C4-2B (cell line): ENCODE measurements at regions not wholly inside any gene's neighbourhood (a gene's known extent, or its start where the extent isn't known, plus 50 kb on each side); places are given as distances from the start of the nearest gene placed in this dataset.
A peak's percentile ranks its signal among the peaks of the same experiment; 100 is the strongest.
"Not testable (repeated sequence)": the region's sequence is repeated elsewhere in the genome, so short reads cannot be mapped to it uniquely, and the experiment has no call there.

ENCODE experiments used
- H3K27ac ChIP-seq: fragments of 450-650 bp; 2 replicates; pipeline ENCODE4 v1.5.1; 2017
- ZFX ChIP-seq: fragments of 450-650 bp; IDR thresholded peaks from 2 replicates; pipeline ENCODE4 v1.6.1; 2017
- TF ChIP-seq, protein P1 (sequence below): fragments of 450-650 bp; conservative IDR thresholded peaks from 2 replicates; pipeline ENCODE4 v1.5.1; 2017; ENCODE audit warnings: mild to moderate bottlenecking

DNA sequence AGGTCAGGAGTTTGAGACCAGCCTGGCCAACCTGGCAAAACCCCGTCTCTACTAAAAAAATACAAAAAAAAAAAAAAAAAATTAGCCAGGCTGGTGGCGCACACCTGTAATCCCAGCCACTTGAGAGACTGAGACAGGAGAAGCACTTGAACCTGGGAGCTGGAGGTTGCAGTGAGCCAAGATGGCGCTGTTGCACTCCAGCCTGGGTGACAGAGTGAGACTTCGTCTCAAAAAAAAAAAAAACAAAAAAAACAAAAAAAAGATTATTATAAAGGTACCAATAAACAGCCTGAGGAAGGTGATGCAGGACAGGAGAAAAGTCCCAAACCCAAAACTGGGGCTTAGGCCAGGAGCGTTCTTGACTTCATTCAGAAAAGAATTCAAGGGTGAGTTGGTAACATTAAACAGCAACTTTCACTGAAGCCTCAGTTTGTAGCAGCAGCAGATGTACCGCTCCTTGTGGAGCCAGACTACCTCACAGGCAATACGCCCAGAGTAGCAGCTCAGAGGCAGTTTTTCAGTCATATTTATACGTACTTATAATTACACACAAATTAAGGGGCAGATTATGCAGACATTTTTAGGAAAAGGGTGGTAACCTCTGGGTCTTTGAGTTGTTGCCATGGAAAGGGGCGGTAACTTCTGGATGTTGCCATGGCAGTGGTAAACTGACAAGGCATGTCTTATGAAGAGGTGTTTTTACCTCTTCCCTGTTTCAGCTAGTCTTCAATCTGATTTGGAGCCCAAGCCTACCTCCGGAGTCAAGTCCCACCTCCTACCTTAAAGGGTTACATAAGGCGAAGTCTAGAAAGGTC lies 1596.6 kb upstream of the CELF4 start:
- TF ChIP-seq, protein P1, sequence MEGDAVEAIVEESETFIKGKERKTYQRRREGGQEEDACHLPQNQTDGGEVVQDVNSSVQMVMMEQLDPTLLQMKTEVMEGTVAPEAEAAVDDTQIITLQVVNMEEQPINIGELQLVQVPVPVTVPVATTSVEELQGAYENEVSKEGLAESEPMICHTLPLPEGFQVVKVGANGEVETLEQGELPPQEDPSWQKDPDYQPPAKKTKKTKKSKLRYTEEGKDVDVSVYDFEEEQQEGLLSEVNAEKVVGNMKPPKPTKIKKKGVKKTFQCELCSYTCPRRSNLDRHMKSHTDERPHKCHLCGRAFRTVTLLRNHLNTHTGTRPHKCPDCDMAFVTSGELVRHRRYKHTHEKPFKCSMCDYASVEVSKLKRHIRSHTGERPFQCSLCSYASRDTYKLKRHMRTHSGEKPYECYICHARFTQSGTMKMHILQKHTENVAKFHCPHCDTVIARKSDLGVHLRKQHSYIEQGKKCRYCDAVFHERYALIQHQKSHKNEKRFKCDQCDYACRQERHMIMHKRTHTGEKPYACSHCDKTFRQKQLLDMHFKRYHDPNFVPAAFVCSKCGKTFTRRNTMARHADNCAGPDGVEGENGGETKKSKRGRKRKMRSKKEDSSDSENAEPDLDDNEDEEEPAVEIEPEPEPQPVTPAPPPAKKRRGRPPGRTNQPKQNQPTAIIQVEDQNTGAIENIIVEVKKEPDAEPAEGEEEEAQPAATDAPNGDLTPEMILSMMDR, result peak; percentile 25
- TF ChIP-seq ZFX, result no peak
- H3K27ac ChIP-seq, result no peak overlapping the region

DNA sequence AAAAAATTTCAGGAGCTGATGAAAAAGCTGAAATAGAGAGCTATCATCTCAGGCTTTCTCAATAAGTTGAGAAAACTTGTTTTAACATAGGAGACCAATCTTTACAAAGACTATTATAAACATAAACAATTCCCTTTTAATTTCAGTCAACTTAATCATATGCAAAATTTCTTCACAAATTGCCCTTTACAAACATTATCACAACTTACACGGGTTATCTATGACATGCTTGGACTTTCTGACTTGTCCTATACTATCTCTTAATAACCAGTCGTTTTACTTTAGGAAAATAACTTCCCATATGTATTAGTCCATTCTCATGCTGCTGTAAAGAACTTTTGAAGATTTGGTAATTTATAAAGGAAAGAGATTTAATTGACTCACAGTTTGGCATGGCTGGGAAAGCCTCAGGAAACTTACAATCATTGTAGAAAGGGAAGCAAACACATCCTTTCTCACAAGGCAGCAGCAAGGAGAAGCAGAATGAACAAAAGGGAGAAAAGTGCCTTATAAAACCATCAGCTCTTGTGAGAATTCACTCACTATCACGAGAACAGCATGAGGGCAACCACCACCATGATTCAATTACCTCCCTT lies 1583.7 kb upstream of the CELF4 start:
- TF ChIP-seq, protein P1, result no peak
- TF ChIP-seq ZFX, result no peak
- H3K27ac ChIP-seq, result no peak overlapping the region

DNA sequence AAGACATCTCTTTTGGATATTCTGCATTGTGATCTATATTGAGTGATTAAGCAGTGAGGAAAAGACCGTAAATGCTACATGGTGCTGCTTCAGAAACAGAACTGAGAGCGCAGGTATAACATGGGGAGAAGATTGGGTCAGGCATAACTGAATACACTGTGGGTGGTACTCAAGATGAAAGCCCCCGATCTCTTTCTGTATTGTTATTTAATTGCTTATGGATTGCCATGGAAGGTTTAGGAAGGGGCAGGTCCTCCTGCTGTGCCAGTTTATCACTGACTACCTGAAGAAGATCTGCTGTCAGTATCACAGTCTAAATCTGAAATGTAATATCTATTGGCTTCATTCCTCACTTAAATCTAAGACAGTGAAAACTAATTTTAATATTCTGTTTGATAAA lies 1568.7 kb upstream of the CELF4 start:
- no peak overlapping the region for H3K27ac ChIP-seq
- TF ChIP-seq, protein P1, result no peak
- TF ChIP-seq ZFX, result no peak

DNA sequence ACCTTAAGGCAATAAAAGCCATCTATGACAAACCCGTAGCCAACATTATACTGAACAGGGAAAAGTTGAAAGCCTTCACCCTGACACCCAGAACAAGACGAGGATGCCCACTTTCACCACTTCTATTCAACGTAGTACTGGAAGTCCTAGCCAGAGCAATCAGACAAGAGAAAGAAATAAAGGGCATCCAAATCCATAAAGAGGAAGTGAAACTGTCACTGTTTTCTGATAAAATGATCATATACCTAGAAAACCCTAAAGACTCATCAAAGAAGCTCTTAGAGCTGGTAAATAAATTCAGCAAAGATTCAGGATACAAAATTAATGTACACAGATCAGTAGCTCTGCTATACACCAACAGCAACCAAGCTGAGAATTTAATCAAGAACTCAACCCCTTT lies 1561.9 kb upstream of the CELF4 start:
- H3K27ac ChIP-seq, result not testable (repeated sequence)

DNA sequence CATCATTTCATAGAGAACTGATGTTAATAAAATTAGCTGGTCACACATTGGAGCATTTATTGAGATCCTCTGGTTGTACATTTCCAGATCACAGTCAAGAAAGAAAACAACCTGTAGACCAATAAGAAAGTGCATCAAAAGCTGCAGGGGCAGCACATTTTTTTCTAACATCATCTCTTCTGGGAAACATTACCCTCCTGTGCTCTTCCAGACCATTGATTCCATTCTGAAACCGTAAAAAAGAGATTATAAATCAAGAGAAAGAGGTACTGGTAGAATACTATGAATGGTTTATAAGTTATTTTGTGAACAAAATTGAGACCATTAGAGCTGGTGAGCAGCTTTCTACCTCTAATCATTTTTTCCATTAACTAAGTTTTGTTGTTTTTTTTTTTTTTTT lies 1548.2 kb upstream of the CELF4 start:
- H3K27ac ChIP-seq, result no peak overlapping the region
- TF ChIP-seq ZFX, result no peak
- TF ChIP-seq, protein P1, result no peak

DNA sequence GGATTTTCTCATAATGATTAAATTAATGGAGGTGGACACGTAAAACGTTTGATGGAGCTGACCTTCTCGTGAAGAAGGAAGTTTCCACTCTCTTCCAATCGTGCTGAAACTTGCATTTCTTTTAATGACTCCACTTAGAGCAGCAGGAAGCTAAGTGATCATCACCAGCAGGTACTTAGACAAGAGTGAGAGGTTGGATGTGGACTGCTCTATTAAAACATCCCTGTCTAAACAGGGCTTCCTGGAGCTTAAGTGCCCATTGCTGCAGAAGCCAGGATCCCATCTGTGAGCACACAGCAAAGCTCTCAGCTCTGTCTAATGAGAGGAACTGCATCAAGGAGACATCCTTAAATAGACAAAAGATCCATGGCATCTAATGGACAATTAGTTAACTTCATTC lies 1539.5 kb upstream of the CELF4 start:
- TF ChIP-seq, protein P1, result no peak
- no peak for TF ChIP-seq ZFX
- H3K27ac ChIP-seq, result no peak overlapping the region

DNA sequence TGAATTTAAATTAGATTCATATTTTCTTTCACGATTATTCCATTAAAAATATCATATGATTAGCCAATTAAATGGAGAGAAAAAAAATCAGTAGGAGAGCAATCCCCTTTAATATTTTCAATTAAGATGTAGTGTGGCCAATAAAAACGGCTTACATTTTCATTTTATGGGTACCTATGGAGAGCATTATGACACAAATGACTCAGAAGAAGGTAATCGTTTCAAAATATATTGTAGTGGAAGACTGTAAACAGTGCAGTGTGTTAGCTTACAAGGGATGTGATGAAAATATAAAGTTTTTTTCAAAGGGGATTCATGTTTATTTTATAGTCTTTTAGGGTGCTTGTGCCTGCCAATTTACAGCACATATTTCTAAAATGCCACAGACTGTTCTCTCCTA lies 1507.4 kb upstream of the CELF4 start:
- no peak overlapping the region for H3K27ac ChIP-seq
- no peak for TF ChIP-seq ZFX
- TF ChIP-seq, protein P1, result no peak

DNA sequence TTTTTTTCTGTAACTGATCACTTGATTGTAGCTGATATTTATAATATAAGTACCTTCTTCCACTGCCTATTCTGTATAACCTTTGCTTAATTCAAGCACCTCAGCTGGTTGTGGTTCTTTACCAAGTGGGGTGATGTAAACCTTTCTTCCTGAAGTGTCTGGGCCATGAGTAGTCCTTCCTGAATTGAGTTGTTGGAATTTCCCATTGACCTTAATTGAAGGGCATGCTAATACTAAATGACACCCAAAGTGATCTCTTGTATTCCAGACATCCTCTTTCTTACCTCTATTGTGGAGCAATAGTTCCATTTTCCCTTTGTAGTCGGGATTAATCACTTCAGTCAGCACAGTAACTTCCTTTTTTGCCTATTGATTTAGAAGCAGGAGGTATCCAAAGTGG lies 1496.8 kb upstream of the CELF4 start:
- TF ChIP-seq ZFX, result no peak
- TF ChIP-seq, protein P1, result no peak
- H3K27ac ChIP-seq, result no peak overlapping the region
